GM19239 (cell line): ENCODE measurements at regions not wholly inside any gene's neighbourhood (a gene's known extent, or its start where the extent isn't known, plus 50 kb on each side); places are given as distances from the start of the nearest gene placed in this dataset.

Experiments used
- DNase-seq: peaks from one replicate; pipeline ENCODE4 v3.0.0; 2011; ENCODE audit warnings: low spot score; ENCODE audit not compliant: insufficient read length
- FAIRE-seq: peaks from 2 replicates; lab custom pipeline; 2011; peaks lifted over from hg19 to GRCh38; lab: Jason Lieb, UNC

- no peak for DNase-seq
- no peak for FAIRE-seq
These were observed 550.1 kb downstream of the LTN1 start for GRCh38 chr21:28442624-28443023.

- DNase-seq (no peak), FAIRE-seq (no peak)
These were observed 550.6 kb downstream of the LTN1 start for GRCh38 chr21:28442085-28442484.

DNA sequence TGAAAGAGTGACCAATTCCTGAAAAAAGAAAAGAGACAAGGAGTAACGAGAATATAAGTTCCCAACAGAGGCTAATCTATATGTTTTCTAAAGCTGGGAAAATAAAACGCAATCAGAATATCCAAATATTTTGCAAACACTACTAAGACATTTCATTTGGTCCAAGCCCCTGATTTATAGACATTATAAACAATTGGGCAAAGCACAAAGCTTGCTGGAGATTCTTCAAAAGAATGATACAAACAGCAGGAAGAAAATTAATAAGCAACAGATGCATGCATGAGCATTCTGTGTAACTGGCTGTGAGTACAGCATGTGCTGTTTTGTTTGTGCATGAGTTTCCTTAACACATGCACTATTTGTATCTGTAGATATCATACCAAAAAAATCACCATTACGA lies 552.9 kb downstream of the LTN1 start:
- DNase-seq (no peak), FAIRE-seq (no peak)

- no peak for FAIRE-seq
- DNase-seq: no peak
These were observed 553.4 kb downstream of the LTN1 start for GRCh38 chr21:28439251-28439650.

DNA sequence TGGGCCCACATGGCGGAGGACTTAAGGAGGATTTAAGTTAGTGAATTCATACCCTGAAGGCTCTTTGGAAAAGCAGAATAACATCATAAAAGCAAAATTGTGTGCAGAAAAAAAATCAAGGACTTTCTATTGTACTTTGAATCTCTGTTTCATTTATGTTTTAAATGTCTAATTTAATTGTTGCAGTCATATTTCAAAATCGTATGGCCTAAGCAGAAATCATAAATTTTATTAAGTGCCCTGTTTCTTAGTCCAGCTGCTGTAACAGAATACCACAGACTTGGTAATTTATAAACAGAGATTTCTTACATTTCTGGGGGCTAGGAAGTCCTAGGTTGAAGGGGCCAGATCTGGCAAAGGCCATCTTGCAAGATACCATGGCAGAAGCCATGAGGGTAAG lies 555.6 kb downstream of the LTN1 start:
- DNase-seq (no peak), FAIRE-seq (no peak)

- DNase-seq (no peak), FAIRE-seq (no peak)
These were observed 556.3 kb downstream of the LTN1 start for GRCh38 chr21:28436286-28436932.

DNA sequence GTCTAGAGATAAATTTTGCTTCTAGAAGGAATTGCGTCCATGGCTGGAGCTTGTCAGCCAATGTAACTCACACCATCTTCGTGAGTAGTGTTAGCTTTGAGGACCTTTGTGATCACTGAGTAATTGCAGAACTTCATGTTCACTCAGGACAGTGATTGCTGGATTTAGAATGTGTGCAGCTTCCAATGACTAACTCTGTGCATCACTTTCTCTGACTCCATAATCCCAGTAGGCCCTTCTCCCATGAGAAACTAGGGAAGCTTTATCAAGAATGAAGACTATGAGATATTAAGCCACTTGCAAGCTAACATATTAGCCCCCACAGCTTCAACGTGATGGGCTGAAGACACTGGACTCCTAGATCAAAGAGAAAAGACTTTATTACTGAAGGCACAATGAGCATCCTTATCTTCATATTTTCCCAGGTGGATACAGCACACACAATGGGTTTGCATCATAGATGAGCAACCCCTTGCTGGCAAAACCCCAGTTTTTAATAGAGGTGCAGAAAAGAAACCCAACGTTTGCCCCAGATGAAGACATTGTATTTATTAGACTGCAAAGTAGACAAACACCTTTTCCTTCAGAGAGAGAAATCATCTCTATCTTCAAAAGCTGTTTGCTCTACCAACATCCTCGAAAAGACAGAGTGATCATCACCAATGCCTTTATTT lies 561.0 kb downstream of the LTN1 start:
- DNase-seq: no peak
- FAIRE-seq: no peak

DNA sequence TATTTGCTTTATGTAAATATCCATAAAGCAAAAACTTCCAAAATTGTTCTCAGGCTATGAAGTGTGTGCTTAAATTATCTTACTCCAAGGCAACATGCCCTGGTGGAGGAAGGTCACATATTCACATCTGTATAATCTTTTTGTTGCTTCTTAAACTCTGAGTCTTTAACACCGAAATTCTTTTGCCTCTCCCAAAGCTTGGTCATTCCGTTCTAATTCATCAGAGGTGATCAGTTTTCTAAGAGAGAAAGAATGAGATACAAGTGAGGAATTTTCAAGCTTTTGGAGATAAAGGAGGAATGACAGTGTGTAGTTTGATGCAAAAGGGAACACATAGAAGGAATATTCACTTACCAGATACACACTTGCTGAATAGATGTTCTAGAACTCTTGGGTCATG lies 561.7 kb downstream of the LTN1 start:
- DNase-seq (no peak), FAIRE-seq (no peak)

DNA sequence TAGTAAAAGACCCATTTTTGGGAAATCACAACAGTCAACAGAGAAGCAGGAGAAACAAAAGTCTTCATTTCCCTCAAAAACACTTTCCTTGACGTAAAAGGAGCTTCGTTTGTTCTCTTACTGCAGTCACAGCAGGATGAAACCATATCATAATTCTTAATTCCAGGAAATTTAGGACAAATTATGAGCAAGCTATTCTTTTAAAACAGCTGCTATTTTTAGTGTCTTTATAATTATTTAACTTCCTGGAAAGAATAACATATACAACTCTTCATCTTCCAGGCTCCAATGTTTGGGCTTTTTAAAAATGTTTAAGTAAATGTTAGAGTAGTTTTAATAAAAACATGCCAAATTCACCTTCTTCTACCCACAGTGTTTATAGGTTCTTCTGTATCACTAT lies 563.5 kb downstream of the LTN1 start:
- FAIRE-seq: no peak
- no peak for DNase-seq

GRCh38 chr21:28427394-28428022 lies 565.2 kb downstream of the LTN1 start:
- DNase-seq (no peak), FAIRE-seq (no peak)

GRCh38 chr21:28426545-28426944 lies 566.1 kb downstream of the LTN1 start:
- DNase-seq (no peak), FAIRE-seq (no peak)

DNA sequence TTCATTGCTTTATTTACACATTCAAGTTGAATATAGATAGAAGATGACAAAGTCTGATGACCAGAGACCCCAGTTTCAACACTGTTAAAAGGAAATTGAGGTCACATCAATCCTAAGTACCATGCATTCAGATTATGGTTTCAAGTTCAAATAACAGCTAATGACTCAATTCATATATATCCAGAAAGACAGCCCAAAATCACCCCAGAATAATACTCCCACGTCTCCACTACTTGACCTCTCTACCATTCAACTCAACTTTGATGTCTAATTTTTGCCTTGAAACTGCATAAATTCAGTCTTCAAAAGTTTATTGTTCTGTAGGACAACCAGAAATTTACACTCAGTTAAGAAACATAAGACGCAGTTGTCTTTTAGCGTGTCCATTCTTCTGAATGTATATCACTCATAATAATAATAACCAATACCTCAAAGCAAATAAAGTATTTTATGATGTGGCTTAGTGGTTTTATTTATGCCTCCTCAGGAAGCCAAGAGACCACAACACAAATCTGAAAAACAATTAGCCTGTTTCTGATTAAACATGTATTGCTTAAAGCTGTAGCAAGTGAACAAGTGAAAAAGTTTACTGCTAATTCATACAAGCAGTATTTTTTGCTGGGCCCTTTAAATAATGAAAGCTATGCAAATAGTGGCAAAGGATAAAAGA lies 569.0 kb downstream of the LTN1 start:
- DNase-seq (no peak), FAIRE-seq (no peak)

DNA sequence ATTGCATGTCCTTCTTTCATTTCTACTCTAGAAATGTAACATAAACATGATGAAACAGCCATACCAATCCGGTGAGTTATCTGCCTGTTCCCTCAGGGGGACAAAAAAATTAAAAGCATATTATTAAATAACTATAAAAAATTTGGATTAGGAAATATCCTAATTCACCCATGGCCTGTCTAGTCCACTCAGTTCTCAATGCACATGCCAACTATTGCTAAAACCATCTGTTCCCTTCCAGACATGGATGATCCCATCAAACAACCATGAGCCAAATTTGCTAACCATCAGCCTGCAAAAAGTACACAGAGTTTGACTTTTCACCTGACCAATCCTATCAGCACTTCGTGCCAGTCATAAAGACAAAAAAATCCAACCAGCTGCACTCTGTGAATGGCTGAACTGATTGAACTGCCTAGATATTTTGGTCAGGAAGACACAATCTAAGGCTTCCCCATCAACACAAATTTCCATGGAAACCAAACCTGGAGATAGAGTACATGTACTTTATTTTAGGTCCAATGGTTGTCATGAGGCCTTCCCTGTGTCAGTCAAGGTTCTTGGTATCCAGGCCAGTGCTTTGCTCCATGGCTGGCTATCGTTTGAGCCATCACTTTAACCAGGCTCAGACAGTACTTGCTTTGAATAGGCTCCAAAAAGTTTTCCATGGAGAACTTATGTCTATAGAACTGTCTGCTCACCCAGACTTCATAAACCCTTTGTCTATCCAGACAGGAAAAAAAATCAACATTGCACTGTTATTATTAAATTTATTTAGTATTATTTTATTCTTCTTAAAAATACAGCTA lies 570.8 kb downstream of the LTN1 start:
- FAIRE-seq (no peak), DNase-seq (no peak)

- DNase-seq (no peak), FAIRE-seq (no peak)
These were observed 572.9 kb downstream of the LTN1 start for GRCh38 chr21:28419811-28420210.

- DNase-seq (no peak), FAIRE-seq (no peak)
These were observed 573.8 kb downstream of the LTN1 start for GRCh38 chr21:28418726-28419514.

GRCh38 chr21:28410256-28410655 lies 582.4 kb downstream of the LTN1 start:
- FAIRE-seq (no peak), DNase-seq (no peak)

DNA sequence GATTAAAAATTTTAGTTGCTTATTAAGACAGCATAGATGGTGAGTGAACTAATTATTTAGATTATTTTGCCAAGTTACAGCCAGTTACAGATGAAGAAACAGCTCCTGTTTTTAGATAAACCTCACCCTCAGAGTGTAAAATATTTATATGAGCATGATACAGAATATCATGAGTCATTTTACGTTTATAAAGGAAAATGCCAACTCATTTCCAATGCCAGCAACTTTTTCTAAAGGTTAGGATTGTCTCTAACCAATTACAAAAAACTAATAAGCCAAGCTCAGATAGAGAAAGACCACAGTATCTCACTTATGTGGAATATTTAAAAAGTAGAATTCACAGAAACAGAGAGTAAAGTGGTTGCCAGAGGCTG lies 590.1 kb downstream of the LTN1 start:
- FAIRE-seq: no peak
- DNase-seq: no peak

GRCh38 chr21:28397040-28397439 lies 595.6 kb downstream of the LTN1 start:
- FAIRE-seq (no peak), DNase-seq (no peak)

DNA sequence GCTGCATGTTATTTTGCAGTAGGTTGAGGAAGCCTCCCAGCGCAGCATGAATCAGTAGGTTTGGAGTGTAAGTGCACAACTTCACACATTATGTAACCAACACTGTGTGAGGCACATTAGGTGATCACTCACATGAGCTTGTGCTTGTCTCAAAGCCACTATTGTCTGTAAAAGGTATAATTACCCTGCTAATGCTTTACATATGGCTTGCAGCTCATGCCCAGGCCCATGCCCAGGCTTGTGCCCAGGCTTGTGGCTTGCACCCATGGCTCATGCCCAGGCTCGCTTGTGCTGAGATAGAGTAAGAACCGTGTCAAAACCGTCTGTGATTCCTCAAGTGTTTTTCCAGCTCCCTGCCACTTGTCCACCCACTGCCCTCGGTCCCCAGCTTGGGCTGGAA lies 596.3 kb downstream of the LTN1 start:
- FAIRE-seq (no peak), DNase-seq (no peak)

- no peak for FAIRE-seq
- no peak for DNase-seq
These were observed 599.4 kb downstream of the LTN1 start for GRCh38 chr21:28393279-28393678.
